ENCODE measurements at regions not wholly inside any gene's neighbourhood (a gene's known extent, or its start where the extent isn't known, plus 50 kb on each side); places are given as distances from the start of the nearest gene placed in this dataset.

GRCh38 chr12:29071099-29071498, 78.0 kb upstream of the FAR2 start:
- H3K27me3 ChIP-seq (replicated peaks in 1 of 7) = no peaks in the 10 kb centered on the region
- TF ChIP-seq CTCF (IDR thresholded peaks at IDR 0.05 in 8 of 11, conservative IDR thresholded peaks at IDR 0.05 in 3 of 11) (no peak), POLR2A (IDR thresholded peaks at IDR 0.05) (no peak), POLR2AphosphoS5 (IDR thresholded peaks at IDR 0.05) (no peak)
- no peak overlapping the region for H3K27ac ChIP-seq
- H3K36me3 ChIP-seq = no peaks in the 10 kb centered on the region
- intact Hi-C loops (cut with DNase I; ENCODE audit: low total_unique reads) = loop anchor here (5.0 to 10.0 kb wide), 2 partner anchors 246 to 1734 kb away; no protein-coding TSS in a partner anchor
- no peak for DNase-seq
- H3K9me3 ChIP-seq = no peaks in the 10 kb centered on the region
- peaks cover 0 to 9% (median 0%) of the 10 kb centered on the region in 6 donors for H3K4me1 ChIP-seq
- H3K4me3 ChIP-seq = no peak overlapping the region

GRCh38 chr12:29072631-29073030, 76.4 kb upstream of the FAR2 start:
- 71 to 91% (median 88%) methylated on average over 1 of the region's 1 CpG for WGBS, 5 donors
- no peak for DNase-seq
- Histone ChIP-seq H3K27ac (no peak overlapping the region), H3K36me3 (no peaks in the 10 kb centered on the region), H3K9me3 (no peaks in the 10 kb centered on the region), H3K4me3 (no peak overlapping the region), H3K4me1 (no peaks in the 10 kb centered on the region), H3K27me3 (replicated peaks in 1 of 7) (no peaks in the 10 kb centered on the region)
- intact Hi-C loops (cut with DNase I; ENCODE audit: low total_unique reads) = loop anchor here (5.0 to 10.0 kb wide), 2 partner anchors 245 to 1732 kb away; no protein-coding TSS in a partner anchor
- TF ChIP-seq CTCF (IDR thresholded peaks at IDR 0.05 in 8 of 11, conservative IDR thresholded peaks at IDR 0.05 in 3 of 11) = no peak
- no peak for TF ChIP-seq POLR2AphosphoS5 (IDR thresholded peaks at IDR 0.05)
- no peak for TF ChIP-seq POLR2A (IDR thresholded peaks at IDR 0.05)

GRCh38 chr12:29073631-29074239, 75.3 kb upstream of the FAR2 start:
- Histone ChIP-seq H3K9me3 (no peaks in the 10 kb centered on the region), H3K36me3 (no peaks in the 10 kb centered on the region), H3K27ac (no peak overlapping the region), H3K27me3 (replicated peaks in 1 of 7) (no peaks in the 10 kb centered on the region), H3K4me1 (no peaks in the 10 kb centered on the region), H3K4me3 (no peak overlapping the region)
- 31 to 36% (median 33%) methylated on average over 3 of the region's 3 CpGs for WGBS, 5 donors
- peak in 9 of 11 experiments; percentile 27 to 70 (median 64) for TF ChIP-seq CTCF (IDR thresholded peaks at IDR 0.05 in 8 of 11, conservative IDR thresholded peaks at IDR 0.05 in 3 of 11)
- TF ChIP-seq POLR2A (IDR thresholded peaks at IDR 0.05) = no peak
- TF ChIP-seq POLR2AphosphoS5 (IDR thresholded peaks at IDR 0.05) = no peak
- intact Hi-C loops (cut with DNase I; ENCODE audit: low total_unique reads) = loop anchor here (5.0 to 10.0 kb wide), 2 partner anchors 244 to 1731 kb away; no protein-coding TSS in a partner anchor
- DNase-seq = no peak

GRCh38 chr12:29081101-29081500, 68.0 kb upstream of the FAR2 start:
- Histone ChIP-seq H3K36me3 (no peaks in the 10 kb centered on the region), H3K4me1 (no peaks in the 10 kb centered on the region), H3K9me3 (no peaks in the 10 kb centered on the region), H3K27ac (no peak overlapping the region), H3K27me3 (replicated peaks in 1 of 7) (no peaks in the 10 kb centered on the region), H3K4me3 (no peak overlapping the region)
- no peak for TF ChIP-seq CTCF (IDR thresholded peaks at IDR 0.05 in 8 of 11, conservative IDR thresholded peaks at IDR 0.05 in 3 of 11)
- TF ChIP-seq POLR2AphosphoS5 (IDR thresholded peaks at IDR 0.05) = no peak
- no peak for TF ChIP-seq POLR2A (IDR thresholded peaks at IDR 0.05)
- no peak for DNase-seq
- intact Hi-C loops (cut with DNase I; ENCODE audit: low total_unique reads) = no loop called here

Measured in spleen (tissue), 11 donors.